ENCODE measurements at regions not wholly inside any gene's neighbourhood (a gene's known extent, or its start where the extent isn't known, plus 50 kb on each side); places are given as distances from the start of the nearest gene placed in this dataset.

DNA sequence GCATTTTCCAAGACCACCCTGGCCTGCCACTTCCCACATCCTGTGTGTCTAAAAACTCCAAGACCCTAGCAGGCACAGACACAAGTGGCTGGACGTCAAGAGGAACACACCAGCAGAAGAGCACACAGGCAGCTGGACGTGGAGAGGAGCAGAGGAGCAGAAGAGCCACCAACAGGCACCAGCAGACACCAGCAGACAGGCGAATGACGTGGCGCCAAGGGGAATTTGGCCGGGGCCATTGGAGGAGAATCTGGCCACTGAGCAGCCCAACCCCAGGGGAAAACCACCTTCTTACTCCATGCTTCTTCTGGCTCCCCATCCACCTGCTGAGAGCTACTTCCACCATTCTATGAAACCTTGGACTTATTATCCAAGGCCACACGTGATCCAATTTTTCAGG, 243.1 kb upstream of the CTSO start:
- TF ChIP-seq, protein P1, sequence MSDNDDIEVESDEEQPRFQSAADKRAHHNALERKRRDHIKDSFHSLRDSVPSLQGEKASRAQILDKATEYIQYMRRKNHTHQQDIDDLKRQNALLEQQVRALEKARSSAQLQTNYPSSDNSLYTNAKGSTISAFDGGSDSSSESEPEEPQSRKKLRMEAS (IDR thresholded peaks at IDR 0.05; ENCODE audit: insufficient read depth, insufficient read length): no peak
- no peak for TF ChIP-seq EZH2 (IDR thresholded peaks at IDR 0.05; ENCODE audit: borderline replicate concordance, low read depth, low read length, severe bottlenecking)
- Histone ChIP-seq H3K9me3 (replicated peaks; ENCODE audit: control insufficient read depth, insufficient read depth, low read length) (no peaks in the 10 kb centered on the region), H3K27ac (ENCODE audit: insufficient read depth, low read depth, low read length) (no peak overlapping the region), H3K79me2 (ENCODE audit: control insufficient read depth, insufficient read depth, low read length) (no peaks in the 10 kb centered on the region), H3K4me3 (replicated peaks in 1 of 3; ENCODE audit: insufficient read depth in 1 of 3, low read depth in 1 of 3, low read length in 3 of 3) (no peak overlapping the region), H2AFZ (ENCODE audit: low read depth, low read length) (no peak overlapping the region), H3K4me1 (ENCODE audit: control insufficient read depth, extremely low read depth, insufficient read depth, low read length) (no peaks in the 10 kb centered on the region), H3K9ac (replicated peaks; ENCODE audit: extremely low read depth, insufficient read depth, low read length) (no peak overlapping the region), H3K4me2 (ENCODE audit: insufficient read depth, low read length) (no peak overlapping the region), H3K36me3 (ENCODE audit: control insufficient read depth in 2 of 2, extremely low read depth in 1 of 2, insufficient read depth in 2 of 2, low read length in 2 of 2) (no peaks in the 10 kb centered on the region), H4K20me1 (replicated peaks; ENCODE audit: control insufficient read depth, extremely low read depth, insufficient read depth, low read length) (no peaks in the 10 kb centered on the region), H3K9me1 (replicated peaks; ENCODE audit: control insufficient read depth, extremely low read depth, insufficient read depth, low read length) (no peaks in the 10 kb centered on the region), H3K27me3 (ENCODE audit: control insufficient read depth in 2 of 2, insufficient read depth in 2 of 2, low read length in 2 of 2) (no peaks in the 10 kb centered on the region)
- DNase-seq (ENCODE audit: low read depth, low spot score) (no peak), FAIRE-seq (no peak)
- ChIA-PET CTCF (no interaction called here), POLR2A (no interaction called here)
- dilution Hi-C loops (cut with MboI; ENCODE audit: extremely low pct_ligation_motif_present, low sequenced_read_pairs): no loop called here
- intact Hi-C loops (cut with micrococcal nuclease): no loop called here
- BruUV-seq (replicated peaks): no TSS peak

DNA sequence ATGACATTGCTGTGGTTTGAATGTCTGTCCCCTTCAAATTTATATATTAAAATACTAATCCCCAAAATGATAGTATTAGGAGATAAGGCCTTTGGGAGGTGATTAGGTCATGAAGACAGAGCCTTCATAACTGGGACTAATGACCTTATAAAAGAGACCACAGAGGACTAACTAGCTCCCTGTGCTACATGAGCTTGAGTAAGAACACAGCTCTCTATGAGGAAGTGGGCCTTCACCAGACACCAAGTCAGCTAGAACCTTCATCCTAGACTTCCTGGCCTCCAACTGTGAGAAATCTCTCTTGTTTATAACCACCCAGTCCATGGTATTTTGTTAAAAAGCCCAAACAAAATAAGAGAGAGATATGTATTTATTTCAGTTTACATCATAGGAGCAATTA, 242.2 kb upstream of the CTSO start:
- intact Hi-C loops (cut with micrococcal nuclease): no loop called here
- FAIRE-seq: no peak
- H3K4me2 ChIP-seq (ENCODE audit: insufficient read depth, low read length): no peak overlapping the region
- dilution Hi-C loops (cut with MboI; ENCODE audit: extremely low pct_ligation_motif_present, low sequenced_read_pairs): no loop called here
- no TSS peak for BruUV-seq (replicated peaks)
- ChIA-PET POLR2A (no interaction called here), CTCF (no interaction called here)
- no peak overlapping the region for H3K27ac ChIP-seq (ENCODE audit: insufficient read depth, low read depth, low read length)
- TF ChIP-seq, protein P2, sequence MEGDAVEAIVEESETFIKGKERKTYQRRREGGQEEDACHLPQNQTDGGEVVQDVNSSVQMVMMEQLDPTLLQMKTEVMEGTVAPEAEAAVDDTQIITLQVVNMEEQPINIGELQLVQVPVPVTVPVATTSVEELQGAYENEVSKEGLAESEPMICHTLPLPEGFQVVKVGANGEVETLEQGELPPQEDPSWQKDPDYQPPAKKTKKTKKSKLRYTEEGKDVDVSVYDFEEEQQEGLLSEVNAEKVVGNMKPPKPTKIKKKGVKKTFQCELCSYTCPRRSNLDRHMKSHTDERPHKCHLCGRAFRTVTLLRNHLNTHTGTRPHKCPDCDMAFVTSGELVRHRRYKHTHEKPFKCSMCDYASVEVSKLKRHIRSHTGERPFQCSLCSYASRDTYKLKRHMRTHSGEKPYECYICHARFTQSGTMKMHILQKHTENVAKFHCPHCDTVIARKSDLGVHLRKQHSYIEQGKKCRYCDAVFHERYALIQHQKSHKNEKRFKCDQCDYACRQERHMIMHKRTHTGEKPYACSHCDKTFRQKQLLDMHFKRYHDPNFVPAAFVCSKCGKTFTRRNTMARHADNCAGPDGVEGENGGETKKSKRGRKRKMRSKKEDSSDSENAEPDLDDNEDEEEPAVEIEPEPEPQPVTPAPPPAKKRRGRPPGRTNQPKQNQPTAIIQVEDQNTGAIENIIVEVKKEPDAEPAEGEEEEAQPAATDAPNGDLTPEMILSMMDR (IDR thresholded peaks at IDR 0.05; ENCODE audit: extremely low read depth in 1 of 2, insufficient read depth in 1 of 2, low read depth in 1 of 2, low read length in 2 of 2): no peak
- no peak for TF ChIP-seq EZH2 (IDR thresholded peaks at IDR 0.05; ENCODE audit: borderline replicate concordance, low read depth, low read length, severe bottlenecking)
- no peak for TF ChIP-seq GATA2 (IDR thresholded peaks at IDR 0.05; ENCODE audit: insufficient read depth, insufficient read length, low read depth, low read length)
- TF ChIP-seq MYC (IDR thresholded peaks at IDR 0.05; ENCODE audit: low read depth, low read length): no peak
- TF ChIP-seq, protein P1 (IDR thresholded peaks at IDR 0.05; ENCODE audit: insufficient read depth, insufficient read length): no peak
- TF ChIP-seq FOS (IDR thresholded peaks at IDR 0.05; ENCODE audit: borderline replicate concordance, insufficient read depth, low read length): no peak
- no peak for TF ChIP-seq POLR2A (IDR thresholded peaks at IDR 0.05; ENCODE audit: low read depth, low read length)
- TF ChIP-seq POLR2AphosphoS5 (IDR thresholded peaks at IDR 0.05; ENCODE audit: insufficient read depth, low read depth, low read length): no peak
- TF ChIP-seq JUN (IDR thresholded peaks at IDR 0.05; ENCODE audit: borderline replicate concordance, insufficient read depth, insufficient read length, low read depth): no peak
- H3K9me3 ChIP-seq (replicated peaks; ENCODE audit: control insufficient read depth, insufficient read depth, low read length): no peaks in the 10 kb centered on the region
- no peaks in the 10 kb centered on the region for H3K36me3 ChIP-seq (ENCODE audit: control insufficient read depth in 2 of 2, extremely low read depth in 1 of 2, insufficient read depth in 2 of 2, low read length in 2 of 2)
- no peak overlapping the region for H3K4me3 ChIP-seq (replicated peaks in 1 of 3; ENCODE audit: insufficient read depth in 1 of 3, low read depth in 1 of 3, low read length in 3 of 3)
- H3K4me1 ChIP-seq (ENCODE audit: control insufficient read depth, extremely low read depth, insufficient read depth, low read length): no peaks in the 10 kb centered on the region
- no peaks in the 10 kb centered on the region for H3K9me1 ChIP-seq (replicated peaks; ENCODE audit: control insufficient read depth, extremely low read depth, insufficient read depth, low read length)
- no peaks in the 10 kb centered on the region for H3K79me2 ChIP-seq (ENCODE audit: control insufficient read depth, insufficient read depth, low read length)
- H3K9ac ChIP-seq (replicated peaks; ENCODE audit: extremely low read depth, insufficient read depth, low read length): no peak overlapping the region
- H3K27me3 ChIP-seq (ENCODE audit: control insufficient read depth in 2 of 2, insufficient read depth in 2 of 2, low read length in 2 of 2): no peaks in the 10 kb centered on the region
- H4K20me1 ChIP-seq (replicated peaks; ENCODE audit: control insufficient read depth, extremely low read depth, insufficient read depth, low read length): no peaks in the 10 kb centered on the region
- H2AFZ ChIP-seq (ENCODE audit: low read depth, low read length): no peak overlapping the region
- DNase-seq (ENCODE audit: low read depth, low spot score): no peak

Measured in endothelial cell of umbilical vein (primary cell).